HG02623 (cell line): ENCODE measurements at regions not wholly inside any gene's neighbourhood (a gene's known extent, or its start where the extent isn't known, plus 50 kb on each side); places are given as distances from the start of the nearest gene placed in this dataset.
"Not testable (repeated sequence)": the region's sequence is repeated elsewhere in the genome, so short reads cannot be mapped to it uniquely, and the experiment has no call there.

Source experiments
- ATAC-seq: cut with Tn5 transposase; IDR thresholded peaks from one replicate; pipeline ENCODE4 v1.9.1; 2021; ENCODE audit warnings: moderate library complexity; ENCODE audit not compliant: unreplicated experiment

DNA sequence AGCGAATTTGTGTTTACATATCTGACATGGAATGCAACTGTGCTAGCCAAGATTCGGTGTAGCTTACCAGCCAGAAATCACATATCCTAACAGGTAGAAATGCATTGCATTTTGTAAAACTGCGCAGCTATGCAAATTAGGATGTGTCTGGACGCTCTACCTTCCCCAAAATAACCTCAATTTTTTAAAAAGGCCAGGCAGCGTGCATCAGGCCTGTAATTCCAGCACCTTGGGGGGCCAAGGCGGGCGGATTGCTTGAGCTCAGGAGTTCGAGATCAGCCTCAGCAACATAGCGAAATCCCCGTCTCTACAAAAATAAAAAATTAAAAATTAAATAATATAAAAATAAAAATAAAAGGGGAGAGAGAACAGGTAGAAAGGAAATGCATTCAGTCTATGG lies 305.0 kb downstream of the TYW1 start:
- ATAC-seq = no peak

DNA sequence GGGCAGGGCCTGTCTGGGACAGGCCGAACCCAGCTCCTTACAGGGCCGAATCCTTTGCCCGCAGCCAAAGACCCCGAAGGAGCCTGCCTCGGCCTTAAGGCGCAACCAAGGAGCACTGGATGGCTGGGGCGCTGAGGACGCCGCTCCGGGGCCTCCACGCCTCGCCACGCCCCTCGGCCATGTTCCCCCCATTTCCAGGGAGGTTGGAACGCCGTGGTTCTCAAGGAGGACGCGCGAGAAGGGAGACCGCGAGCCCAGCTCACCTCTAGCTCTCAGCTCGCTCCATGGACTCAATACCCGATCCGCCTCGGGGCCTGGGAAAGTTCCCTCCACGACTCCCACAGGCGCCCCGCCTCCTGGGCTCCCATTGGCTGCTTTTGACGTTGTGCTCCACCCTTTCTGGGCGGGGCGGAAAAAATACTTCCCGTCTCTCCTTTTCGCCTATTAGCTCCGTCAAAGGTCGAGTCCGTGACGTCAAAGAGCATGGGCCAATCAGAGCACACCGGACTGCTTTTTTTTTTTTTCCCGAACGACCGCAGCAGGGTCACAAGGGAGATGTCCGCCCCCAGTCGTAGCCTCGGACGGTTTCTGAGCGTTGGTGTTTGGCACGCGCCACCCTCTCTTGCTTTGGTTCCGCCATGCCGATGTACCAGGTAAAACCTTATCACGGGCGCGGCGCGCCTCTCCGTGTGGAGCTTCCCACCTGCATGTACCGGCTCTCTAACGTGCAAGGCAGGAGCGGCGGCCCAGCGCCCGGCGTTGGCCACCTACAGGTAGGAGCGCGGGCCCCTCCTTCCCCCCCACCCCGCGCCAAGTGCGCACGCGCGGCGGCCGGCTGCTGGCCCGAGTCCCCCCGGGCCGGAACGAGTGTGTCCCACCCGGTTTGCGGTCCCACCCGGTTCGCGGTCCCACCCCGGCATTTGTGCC lies 305.7 kb downstream of the TYW1 start:
- peak; percentile 82 for ATAC-seq

DNA sequence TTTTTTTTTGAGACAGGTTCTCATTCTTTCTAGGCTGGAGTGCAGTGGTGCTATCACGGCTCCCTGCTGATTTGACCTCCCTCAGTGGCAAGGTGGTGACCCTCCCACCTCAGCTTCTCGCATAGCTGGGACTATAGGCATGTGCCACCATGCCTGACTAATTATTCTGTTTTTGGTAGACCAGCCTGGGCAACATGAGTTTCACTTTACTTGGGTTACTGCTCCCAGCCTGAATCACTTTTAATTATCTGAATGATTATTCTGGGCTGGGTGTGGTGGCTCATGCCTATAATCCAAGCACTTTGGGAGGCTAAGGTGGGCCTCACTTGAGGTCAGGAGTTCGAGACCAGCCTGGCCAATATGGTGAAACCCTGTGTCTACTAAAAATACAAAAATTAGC lies 308.2 kb downstream of the TYW1 start:
- ATAC-seq = not testable (repeated sequence)

DNA sequence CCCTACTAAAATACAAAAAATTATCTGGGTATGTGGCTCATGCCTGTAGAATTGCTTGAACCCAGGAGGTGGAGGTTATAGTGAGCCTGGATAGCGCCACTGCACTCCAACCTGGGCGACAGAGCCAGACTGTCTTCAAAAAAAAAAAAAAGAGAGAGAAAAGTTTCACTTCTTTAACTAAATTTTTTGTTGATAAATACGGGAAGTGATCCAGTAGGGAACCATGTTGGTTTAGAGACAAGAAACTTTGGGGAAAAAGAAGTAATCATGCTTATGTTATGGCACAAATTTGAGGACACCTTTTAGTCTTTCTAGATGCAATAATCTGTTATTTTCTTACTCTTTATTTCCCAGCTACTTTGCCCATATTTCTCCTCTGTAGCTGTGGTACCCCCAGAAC lies 309.7 kb downstream of the TYW1 start:
- ATAC-seq = no peak

DNA sequence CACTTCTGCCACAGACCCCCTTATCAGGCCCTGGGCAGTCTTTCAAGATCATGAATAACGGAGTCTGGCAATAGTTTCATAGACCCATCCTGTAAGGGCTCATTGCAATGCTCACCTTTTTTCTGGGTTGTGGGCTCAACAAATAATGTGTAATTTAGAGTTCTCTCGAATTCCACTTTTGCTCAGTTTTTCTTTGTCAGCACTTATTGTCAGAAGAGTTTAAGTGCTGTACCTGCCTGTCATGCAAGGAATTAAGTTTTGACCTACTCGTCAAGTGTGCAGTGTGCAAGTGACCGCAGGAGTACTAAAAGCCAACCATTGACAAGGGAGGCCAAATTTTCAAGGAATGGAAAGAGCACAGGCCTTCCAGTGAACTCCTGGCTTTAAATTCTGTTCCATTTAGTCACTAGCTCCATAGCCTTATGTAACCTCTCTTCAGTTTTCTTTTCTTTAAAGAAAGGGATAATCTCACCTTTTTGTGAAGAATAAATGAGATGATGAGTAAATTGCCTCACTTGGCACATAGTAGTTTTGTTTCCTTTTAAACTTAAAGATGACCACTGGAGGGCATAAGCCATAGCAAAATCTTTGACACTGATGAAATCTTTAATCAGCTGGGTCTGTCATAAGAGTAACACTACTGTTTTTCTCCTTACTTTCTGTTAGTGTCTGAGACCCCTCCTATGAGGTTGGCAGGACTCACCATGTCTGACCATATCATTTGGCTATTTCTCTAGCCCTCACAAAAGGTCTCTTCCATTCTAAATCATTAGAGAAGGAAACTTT lies 313.3 kb downstream of the TYW1 start:
- no peak for ATAC-seq

DNA sequence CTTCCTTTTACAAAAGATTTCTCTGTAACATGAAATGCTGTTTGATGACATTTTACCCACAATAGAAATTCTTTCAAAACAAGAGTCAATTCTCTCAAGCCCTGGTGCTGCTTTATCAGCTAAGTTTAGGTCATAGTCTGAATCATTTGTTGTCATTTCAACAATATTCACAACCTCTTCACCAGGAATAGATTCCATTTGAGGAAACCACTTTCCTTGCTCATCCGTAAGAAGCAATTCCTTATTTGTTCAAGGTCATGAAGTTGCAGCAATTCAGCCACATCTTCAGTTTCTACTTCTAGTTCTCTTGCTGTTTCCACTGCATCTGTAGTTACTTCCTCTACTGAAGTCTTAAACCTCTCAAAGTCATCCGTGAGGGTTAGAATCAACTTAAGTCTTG lies 315.3 kb downstream of the TYW1 start:
- no peak for ATAC-seq

DNA sequence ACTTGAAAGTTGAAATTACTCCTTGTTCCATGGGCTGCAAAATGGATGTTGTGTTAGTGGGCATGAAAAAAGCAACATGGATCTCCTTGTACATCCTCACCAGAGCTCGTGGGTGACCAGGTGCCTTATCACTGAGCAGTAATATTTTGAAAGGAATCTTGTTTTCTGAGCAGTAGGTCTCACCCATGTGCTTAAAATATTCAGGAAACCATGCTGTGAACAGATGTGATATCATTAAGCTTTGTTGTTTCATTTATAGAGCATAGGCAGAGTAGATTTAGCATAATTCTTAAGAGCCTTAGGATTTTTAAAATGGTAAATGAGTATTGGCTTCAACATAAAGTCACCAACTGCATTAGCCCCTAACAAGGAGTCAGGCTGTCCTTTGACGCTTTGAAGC lies 316.6 kb downstream of the TYW1 start:
- no peak for ATAC-seq

DNA sequence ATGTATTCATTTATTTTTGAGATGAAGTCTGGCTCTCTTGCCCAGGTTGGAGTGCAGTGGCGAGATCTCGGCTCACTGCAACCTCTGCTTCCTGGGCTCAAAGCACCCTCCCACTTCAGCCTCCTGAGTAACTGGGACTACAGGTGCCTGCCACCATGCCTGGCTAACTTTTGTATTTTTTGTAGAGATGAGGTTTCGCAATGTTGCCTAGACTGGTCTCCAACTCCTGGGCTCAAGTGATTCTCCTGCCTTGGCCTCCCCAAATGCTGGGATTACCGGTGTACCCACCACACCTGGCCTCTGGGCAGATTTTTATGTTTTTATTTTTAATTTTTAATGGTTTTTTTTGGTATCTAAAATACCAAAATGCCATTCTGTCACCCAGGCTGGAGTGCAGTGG lies 320.3 kb downstream of the TYW1 start:
- not testable (repeated sequence) for ATAC-seq

DNA sequence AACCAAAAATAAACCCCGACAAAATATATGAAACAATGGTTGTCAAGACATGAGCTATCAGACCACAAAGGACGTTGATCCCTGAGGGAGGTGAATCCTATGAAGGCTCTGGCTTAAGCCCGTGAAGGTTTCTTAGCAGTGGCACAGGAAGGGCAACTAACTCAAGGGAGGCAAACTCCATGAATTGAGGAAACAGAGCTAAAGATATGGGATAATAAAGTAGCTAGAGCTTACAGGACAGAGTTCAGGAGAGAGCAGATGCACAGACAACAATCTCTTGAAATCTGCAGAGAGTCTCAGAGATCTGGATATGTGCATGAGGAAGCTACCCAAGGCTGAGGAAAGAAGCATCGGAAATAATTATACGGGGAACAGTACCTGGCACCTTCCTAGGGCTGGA lies 331.6 kb downstream of the TYW1 start:
- ATAC-seq = not testable (repeated sequence)

DNA sequence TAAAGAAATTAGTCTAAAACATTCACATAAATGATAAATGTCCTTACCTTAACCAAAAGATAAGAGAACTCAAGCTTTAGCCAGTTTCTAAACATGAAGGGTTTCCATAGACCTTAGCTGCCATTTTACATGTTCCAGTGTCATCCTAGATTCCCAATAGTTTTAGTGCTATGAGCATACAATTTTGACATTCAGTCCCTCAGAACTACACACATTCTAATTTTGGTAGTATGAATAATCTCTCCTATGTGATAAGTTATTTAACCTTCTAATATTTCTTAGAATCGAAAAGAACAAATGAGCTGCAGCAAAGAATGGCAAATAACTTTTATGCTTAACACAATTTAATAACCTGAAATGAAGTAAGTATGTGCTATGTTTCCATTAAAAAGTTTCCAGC lies 338.5 kb downstream of the TYW1 start:
- ATAC-seq = not testable (repeated sequence)

DNA sequence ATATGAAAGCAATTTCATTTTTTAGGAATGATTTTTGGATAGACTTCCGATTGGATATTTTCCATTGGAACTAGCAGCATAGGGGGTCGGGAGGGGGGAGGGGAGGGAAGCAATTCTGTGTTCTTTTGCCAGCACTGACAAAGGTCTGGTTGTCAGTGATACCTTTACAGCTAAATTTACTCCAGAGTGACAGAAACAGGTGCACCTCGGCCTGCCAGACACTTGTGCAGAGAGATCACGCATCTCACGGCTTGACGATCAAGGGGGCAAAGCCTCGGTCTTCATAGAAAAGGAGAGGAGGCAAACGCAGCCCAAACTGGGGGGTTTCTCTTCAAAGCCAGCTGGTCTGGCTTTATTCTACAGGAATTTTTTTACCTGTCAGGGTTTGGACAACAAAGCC lies 339.0 kb downstream of the TYW1 start:
- ATAC-seq = not testable (repeated sequence)

DNA sequence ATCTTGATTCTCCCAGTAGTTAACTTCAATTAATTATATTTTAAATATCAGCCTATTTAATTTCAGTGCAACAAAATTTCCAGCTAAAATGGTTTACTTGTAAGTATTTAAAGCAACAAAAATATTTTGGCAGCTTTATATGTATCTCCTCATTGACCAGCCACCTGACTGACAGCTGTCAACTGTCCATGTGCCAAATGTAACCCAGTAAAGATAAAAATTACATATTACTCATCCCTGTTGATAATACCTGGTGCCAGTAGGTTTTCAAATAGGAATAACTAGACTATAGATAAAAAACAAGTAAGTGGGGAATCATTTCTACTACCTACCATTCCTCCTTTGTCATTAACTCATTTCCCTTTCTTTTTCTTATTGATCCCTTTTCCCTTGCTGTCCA lies 341.9 kb downstream of the TYW1 start:
- ATAC-seq = not testable (repeated sequence)

DNA sequence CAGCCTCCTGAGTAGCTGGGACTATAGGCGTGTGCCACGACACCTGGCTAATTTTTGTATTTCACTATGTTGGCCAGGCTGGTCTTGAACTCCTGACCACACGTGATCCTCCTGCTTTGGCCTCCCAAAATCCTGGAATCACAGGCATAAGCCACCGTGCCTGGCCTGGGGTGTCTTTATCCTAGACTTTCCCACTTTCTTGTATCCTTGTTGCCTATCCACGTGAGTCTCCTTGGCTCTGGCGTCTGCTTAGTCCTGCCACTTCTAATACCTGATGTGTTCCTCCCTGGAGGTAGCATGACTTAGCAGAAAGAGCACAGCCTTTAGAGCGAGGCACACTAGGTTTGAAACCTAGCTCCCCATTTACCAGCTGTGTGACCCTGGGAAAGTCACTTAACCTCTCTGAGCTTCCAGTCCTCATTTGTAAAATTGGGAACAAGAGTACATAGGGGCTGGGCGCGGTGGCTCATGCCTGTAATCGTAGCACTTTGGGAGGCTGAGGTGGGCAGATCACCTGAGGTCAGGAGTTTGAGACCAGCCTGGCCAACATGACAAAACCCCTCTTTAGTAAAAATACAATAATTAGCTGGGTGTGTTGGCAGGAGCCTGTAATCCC lies 344.6 kb downstream of the TYW1 start:
- no peak for ATAC-seq

DNA sequence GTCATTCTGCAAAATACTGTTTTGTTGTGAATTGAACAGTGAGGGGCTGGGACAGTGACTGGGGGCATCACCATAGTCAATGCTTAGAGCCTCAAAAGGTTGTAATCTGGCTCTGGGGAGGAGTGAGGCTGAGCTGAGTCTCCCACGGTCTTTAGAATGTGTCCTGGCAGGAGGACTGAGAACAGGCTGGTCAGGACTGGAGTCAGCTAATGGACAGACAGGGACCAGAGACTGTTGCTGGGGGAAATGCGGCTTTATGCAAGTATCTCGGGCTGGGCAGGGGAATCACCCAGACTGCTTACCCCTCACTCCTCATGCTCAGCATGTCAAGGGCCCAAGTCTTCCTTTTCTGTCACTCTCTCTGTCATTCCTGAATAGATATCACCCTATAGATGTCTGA lies 346.5 kb downstream of the TYW1 start:
- no peak for ATAC-seq

DNA sequence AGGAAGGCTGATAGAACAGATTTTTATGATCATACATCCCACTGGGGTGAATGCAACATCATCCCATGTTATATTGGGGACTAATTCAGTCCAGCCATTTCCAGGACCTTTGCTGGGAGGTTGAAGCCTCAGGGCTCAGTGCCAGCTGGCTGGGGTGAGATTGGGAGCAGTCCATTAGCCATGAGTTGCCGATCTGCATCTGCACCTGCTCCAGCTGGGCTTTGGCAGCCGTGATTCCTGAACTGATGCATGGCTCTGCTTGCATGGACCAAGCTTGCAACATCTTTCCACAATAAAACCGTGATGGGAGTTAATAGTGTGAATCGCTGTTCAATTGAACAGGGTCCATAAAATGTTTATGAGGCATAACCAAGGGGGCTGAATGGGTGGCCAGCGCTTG lies 346.9 kb downstream of the TYW1 start:
- no peak for ATAC-seq

DNA sequence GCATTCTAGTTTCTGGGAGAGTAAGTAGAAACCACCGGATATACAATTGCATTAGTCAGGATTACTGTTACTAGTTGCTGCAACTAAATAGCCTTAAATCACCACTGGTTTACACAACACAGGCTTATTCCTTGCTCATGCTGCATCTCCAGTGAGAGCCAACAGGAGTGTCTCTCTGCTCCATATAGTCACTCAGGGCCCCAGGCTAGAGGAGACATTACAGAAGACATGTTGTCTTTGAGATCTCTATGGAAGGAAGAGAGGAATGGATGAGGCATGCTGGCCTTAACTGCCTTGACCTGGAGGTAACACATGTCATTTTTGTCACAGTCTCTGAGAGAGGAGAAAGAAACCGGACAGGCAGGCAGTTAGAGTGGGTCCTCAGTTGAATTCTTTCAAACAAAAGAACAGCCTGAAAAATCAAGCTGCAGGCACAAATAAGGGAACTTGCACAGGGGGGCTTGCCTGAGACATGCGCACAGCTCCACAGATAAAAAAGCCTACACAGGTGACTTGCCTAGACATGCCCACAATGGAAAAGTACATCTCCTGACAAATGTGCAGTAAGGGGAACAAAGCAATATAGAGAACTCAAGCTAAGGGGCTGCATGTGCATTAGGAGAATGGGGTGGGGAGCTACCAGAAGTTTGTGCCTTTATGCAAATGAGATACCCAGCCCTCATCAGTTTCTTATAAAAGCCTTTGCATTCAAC lies 348.0 kb downstream of the TYW1 start:
- ATAC-seq = no peak

DNA sequence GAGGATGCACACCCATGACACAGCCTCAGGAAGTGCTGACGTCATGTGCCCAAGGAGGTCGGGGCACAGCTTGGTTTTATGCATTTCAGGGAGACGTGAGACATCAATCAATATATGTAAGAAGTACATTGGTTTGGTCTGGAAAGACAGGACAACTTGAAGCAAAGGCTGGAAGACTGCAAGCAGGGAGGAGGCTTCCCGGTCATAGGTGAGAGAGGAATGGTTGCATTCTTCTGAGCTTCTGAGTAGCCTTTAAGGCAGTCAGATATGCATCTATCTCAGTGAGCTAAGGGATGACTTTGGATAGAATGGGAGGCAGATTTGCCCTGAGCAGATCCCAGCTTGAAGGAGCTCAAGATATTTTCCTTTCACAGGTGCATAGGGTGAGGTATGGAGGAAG lies 349.5 kb downstream of the TYW1 start:
- ATAC-seq = no peak

DNA sequence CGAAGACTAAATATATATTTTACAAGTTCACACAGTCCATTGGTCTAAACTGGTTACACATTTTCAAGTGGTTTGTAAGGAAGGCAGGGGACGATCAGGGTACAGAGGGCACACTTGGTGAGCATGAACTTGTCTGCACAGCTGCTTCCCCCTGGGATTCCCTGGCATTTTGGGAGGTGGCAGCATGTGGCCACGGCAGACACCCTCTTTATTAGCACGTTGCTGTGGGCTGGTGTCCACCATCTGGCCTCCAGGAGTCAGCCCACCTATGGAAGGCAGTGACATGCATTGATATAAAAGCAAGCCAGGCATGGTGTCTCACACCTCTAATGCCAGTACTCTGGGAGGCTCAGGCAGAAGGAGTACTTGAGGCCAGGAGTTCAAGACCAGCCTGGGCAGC lies 350.2 kb downstream of the TYW1 start:
- no peak for ATAC-seq

DNA sequence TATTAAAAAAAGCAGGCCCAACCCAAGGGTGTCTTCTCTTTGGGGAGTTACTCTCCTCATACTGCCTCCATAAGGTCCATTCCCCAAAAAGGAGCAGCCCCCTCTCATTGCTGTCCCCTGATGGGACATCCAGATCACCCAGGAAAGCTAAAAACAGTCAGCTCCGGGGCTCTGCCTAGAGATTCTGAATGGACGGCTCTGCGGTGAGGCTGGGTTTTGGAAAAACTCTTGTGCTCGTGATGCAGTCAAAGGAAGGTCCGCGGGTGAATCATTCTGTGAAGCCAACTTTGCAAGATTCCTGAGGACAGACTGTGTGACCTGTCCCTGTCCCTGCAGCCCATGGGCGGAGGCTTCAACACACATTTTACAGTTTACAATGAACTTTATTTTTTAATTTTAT lies 351.5 kb downstream of the TYW1 start:
- ATAC-seq = no peak

DNA sequence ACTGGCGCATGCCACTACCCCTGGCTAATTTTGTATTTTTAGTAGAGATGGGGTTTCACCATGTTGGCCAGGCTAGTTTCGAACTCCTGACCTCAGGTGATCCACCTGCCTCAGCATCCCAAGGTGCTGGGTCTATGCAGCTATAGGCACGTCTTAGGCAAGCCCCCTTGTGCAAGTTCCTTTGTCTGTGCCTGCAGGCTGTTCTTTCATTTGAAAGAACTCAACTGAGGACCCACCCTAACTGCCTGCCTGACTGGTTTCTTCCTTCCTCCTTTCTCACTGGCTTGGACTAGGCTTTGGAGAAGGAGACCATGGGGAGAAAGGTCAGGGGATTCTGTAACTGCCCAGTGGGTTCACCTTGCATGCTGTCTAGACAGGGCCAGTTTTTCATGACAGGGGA lies 361.0 kb downstream of the TYW1 start:
- not testable (repeated sequence) for ATAC-seq

DNA sequence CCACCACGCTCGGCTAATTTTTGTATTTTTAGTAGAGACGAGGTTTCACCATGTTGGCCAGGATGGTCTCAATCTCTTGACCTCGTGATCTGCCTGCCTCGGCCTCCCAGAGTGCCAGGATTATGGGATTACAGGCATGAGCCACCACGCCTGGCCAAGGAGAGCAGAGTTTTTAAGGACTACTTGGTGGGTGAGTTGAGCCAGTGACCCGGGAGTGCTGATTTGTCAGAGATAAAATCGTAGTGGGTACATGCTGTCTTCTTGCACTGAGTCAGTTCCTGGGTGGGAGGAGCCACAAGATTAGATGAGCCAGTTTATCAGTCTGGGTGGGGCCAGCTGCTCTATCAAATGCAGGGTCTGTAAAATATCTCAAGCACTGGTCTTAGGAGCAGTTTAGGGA lies 361.7 kb downstream of the TYW1 start:
- not testable (repeated sequence) for ATAC-seq
